ENCODE measurements at regions not wholly inside any gene's neighbourhood (a gene's known extent, or its start where the extent isn't known, plus 50 kb on each side); places are given as distances from the start of the nearest gene placed in this dataset.

GRCh38 chr11:133593036-133593435 is 60.7 kb upstream of the OPCML start:
- WGBS, 5 donors, result 83 to 87% (median 85%) methylated on average over 2 of the region's 2 CpGs
- intact Hi-C loops (cut with DNase I; ENCODE audit: low total_unique reads), result no loop called here
- Histone ChIP-seq H3K4me3 (no peak overlapping the region), H3K27me3 (no peaks in the 10 kb centered on the region), H3K36me3 (no peaks in the 10 kb centered on the region), H3K27ac (no peak overlapping the region), H3K4me1 (no peaks in the 10 kb centered on the region), H3K9me3 (peaks cover 0 to 6% (median 0%) of the 10 kb centered on the region in 4 donors)
- TF ChIP-seq EP300 (IDR thresholded peaks at IDR 0.05) (no peak), POLR2AphosphoS5 (IDR thresholded peaks at IDR 0.05) (no peak), POLR2A (IDR thresholded peaks at IDR 0.05) (no peak)
- TF ChIP-seq, protein P1, sequence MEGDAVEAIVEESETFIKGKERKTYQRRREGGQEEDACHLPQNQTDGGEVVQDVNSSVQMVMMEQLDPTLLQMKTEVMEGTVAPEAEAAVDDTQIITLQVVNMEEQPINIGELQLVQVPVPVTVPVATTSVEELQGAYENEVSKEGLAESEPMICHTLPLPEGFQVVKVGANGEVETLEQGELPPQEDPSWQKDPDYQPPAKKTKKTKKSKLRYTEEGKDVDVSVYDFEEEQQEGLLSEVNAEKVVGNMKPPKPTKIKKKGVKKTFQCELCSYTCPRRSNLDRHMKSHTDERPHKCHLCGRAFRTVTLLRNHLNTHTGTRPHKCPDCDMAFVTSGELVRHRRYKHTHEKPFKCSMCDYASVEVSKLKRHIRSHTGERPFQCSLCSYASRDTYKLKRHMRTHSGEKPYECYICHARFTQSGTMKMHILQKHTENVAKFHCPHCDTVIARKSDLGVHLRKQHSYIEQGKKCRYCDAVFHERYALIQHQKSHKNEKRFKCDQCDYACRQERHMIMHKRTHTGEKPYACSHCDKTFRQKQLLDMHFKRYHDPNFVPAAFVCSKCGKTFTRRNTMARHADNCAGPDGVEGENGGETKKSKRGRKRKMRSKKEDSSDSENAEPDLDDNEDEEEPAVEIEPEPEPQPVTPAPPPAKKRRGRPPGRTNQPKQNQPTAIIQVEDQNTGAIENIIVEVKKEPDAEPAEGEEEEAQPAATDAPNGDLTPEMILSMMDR (IDR thresholded peaks at IDR 0.05), result no peak
- DNase-seq, result no peak

DNA sequence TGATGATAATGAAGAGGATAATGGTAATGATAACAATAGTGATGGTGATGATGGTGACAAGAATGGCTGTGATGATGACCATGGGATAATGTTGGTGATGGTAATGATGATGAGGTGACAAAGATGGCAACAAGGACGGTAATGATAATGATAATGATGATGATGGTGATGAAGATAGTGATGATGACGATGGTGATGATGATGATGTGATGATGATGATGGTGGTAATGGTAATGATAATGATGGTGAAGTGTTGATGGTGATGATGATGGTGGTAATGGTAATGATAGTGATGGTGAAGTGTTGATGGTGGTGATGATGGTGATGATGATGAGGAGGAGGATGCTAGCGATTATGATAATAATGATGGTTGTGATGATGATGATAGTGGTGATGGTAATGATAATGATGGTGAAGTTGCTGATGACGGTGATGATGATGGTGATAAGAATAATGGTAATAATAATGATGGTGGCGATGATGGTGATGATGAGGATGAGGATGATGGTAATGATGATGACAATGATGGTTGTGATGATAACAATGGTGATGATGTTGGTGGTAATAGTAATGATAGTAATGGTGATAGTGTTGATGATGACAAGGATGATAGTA is 54.7 kb upstream of the OPCML start:
- H3K4me1 ChIP-seq, result no peaks in the 10 kb centered on the region
- intact Hi-C loops (cut with DNase I; ENCODE audit: low total_unique reads), result no loop called here
- TF ChIP-seq EP300 (IDR thresholded peaks at IDR 0.05), result no peak
- TF ChIP-seq POLR2AphosphoS5 (IDR thresholded peaks at IDR 0.05), result no peak
- no peak for TF ChIP-seq POLR2A (IDR thresholded peaks at IDR 0.05)
- TF ChIP-seq, protein P1 (IDR thresholded peaks at IDR 0.05), result no peak
- H3K27ac ChIP-seq, result no peak overlapping the region
- H3K9me3 ChIP-seq, result peaks cover 0 to 5% (median 0%) of the 10 kb centered on the region in 4 donors
- H3K36me3 ChIP-seq, result no peaks in the 10 kb centered on the region
- no peak overlapping the region for H3K4me3 ChIP-seq
- WGBS, 5 donors, result 86 to 94% (median 93%) methylated on average over 5 of the region's 5 CpGs
- no peaks in the 10 kb centered on the region for H3K27me3 ChIP-seq
- no peak for DNase-seq

- Histone ChIP-seq H3K4me3 (no peak overlapping the region), H3K4me1 (no peaks in the 10 kb centered on the region), H3K36me3 (no peaks in the 10 kb centered on the region), H3K27me3 (peaks cover 0 to 5% (median 0%) of the 10 kb centered on the region in 3 donors), H3K27ac (no peak overlapping the region), H3K9me3 (peaks cover 0 to 5% (median 0%) of the 10 kb centered on the region in 4 donors)
- WGBS, 5 donors, result 40 to 66% (median 45%) methylated on average over 7 of the region's 7 CpGs
- intact Hi-C loops (cut with DNase I; ENCODE audit: low total_unique reads), result no loop called here
- DNase-seq, result no peak
- TF ChIP-seq POLR2A (IDR thresholded peaks at IDR 0.05), result no peak
- no peak for TF ChIP-seq POLR2AphosphoS5 (IDR thresholded peaks at IDR 0.05)
- TF ChIP-seq EP300 (IDR thresholded peaks at IDR 0.05), result no peak
- TF ChIP-seq, protein P1 (IDR thresholded peaks at IDR 0.05), result no peak
Observed at GRCh38 chr11:133582750-133583149, 50.4 kb upstream of the OPCML start.

DNA sequence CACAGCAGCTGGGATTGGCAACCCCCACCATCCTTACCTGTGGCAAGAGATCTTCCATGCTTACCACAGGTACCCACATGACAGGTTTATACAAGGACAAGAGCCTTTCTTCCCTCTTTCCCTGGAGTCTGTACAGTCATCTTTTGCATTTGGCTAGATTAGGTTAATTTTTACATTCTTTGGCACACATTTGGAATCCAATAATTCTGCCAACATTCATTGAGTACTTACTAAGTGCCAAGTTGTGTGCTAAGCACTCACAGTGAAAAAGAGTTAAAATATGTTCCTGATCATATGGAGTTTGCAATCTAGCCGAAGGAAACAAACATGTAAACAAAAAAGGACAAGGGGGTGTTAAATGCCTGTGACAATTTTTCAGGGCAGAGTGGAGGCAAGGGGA is 50.0 kb upstream of the OPCML start:
- no peak for TF ChIP-seq POLR2AphosphoS5 (IDR thresholded peaks at IDR 0.05)
- no peak for TF ChIP-seq POLR2A (IDR thresholded peaks at IDR 0.05)
- TF ChIP-seq EP300 (IDR thresholded peaks at IDR 0.05), result no peak
- TF ChIP-seq, protein P1 (IDR thresholded peaks at IDR 0.05), result no peak
- intact Hi-C loops (cut with DNase I; ENCODE audit: low total_unique reads), result no loop called here
- Histone ChIP-seq H3K4me1 (no peaks in the 10 kb centered on the region), H3K4me3 (no peak overlapping the region), H3K36me3 (no peaks in the 10 kb centered on the region), H3K27me3 (peaks cover 0 to 5% (median 0%) of the 10 kb centered on the region in 3 donors), H3K27ac (no peak overlapping the region), H3K9me3 (peaks cover 0 to 5% (median 0%) of the 10 kb centered on the region in 4 donors)
- no peak for DNase-seq
- WGBS, 5 donors, result 40 to 69% (median 56%) methylated on average over 1 of the region's 1 CpG

Data from stomach (tissue), 8 donors.